Liver (tissue), 8 donors: ENCODE measurements at regions not wholly inside any gene's neighbourhood (a gene's known extent, or its start where the extent isn't known, plus 50 kb on each side); places are given as distances from the start of the nearest gene placed in this dataset.

Experiments
- DNase-seq: peaks from one replicate; pipeline ENCODE4 v3.0.0-alpha.2; 2017; ENCODE audit warnings: low spot score
- H3K27ac ChIP-seq, 2 donors: one replicate each; pipeline ENCODE4 v1.7.0; 2013; ENCODE audit warnings: inconsistent platforms in 2 of 2, low read length in 2 of 2, control low read depth in 1 of 2, low read depth in 1 of 2, mild to moderate bottlenecking in 1 of 2
- H3K27me3 ChIP-seq, 4 donors: one replicate each; pipeline versions ENCODE4 v1.6.1 to v1.7.0; 2013; ENCODE audit warnings: low read length in 3 of 4, inconsistent platforms in 1 of 4, mild to moderate bottlenecking in 1 of 4, moderate library complexity in 1 of 4; ENCODE audit not compliant: control insufficient read depth in 4 of 4, insufficient read depth in 4 of 4
- H3K36me3 ChIP-seq, 4 donors: one replicate each; pipeline versions ENCODE4 v1.6.1 to v1.7.0; 2013; ENCODE audit warnings: low read length in 3 of 4, mild to moderate bottlenecking in 3 of 4, low read depth in 1 of 4, moderate library complexity in 1 of 4; ENCODE audit not compliant: control insufficient read depth in 4 of 4, insufficient read depth in 3 of 4
- H3K4me1 ChIP-seq, 4 donors: one replicate each; pipeline versions ENCODE4 v1.6.1 to v1.7.0; 2013; ENCODE audit warnings: low read length in 3 of 4, mild to moderate bottlenecking in 3 of 4, moderate library complexity in 1 of 4; ENCODE audit not compliant: control insufficient read depth in 4 of 4, insufficient read depth in 4 of 4
- H3K4me3 ChIP-seq, 3 donors: one replicate each; pipeline versions ENCODE4 v1.6.1 to v1.7.0; 2013; ENCODE audit warnings: low read length in 3 of 3, control low read depth in 1 of 3, low read depth in 1 of 3, mild to moderate bottlenecking in 1 of 3
- H3K9ac ChIP-seq, 2 donors: one replicate each; pipeline ENCODE4 v1.7.0; 2013; ENCODE audit warnings: low read length in 2 of 2, mild to moderate bottlenecking in 2 of 2, moderate library complexity in 2 of 2, control low read depth in 1 of 2, low read depth in 1 of 2
- H3K9me3 ChIP-seq, 4 donors: one replicate each; pipeline versions ENCODE4 v1.6.1 to v1.7.0; 2013; ENCODE audit warnings: low read length in 3 of 4; ENCODE audit not compliant: control insufficient read depth in 4 of 4
- EGR1 ChIP-seq, 2 donors: IDR thresholded peaks; 2 replicates each; pipeline ENCODE4 v1.6.1; 2016 to 2018; ENCODE audit warnings: antibody characterized with exemption in 2 of 2, low read depth in 2 of 2
- FOXA1 ChIP-seq: IDR thresholded peaks from 2 replicates; pipeline ENCODE4 v1.6.1; 2016; ENCODE audit warnings: antibody characterized with exemption
- FOXA2 ChIP-seq: IDR thresholded peaks from 2 replicates; pipeline ENCODE4 v1.6.1; 2016; ENCODE audit warnings: antibody characterized with exemption
- GABPA ChIP-seq, 2 donors: IDR thresholded peaks in 1 of 2; conservative IDR thresholded peaks in 1 of 2; 2 replicates each; pipeline ENCODE4 v1.6.1; 2016; ENCODE audit warnings: antibody characterized with exemption in 2 of 2, mild to moderate bottlenecking in 1 of 2, moderate library complexity in 1 of 2
- HNF4A ChIP-seq, 2 donors: conservative IDR thresholded peaks; 2 replicates each; pipeline ENCODE4 v1.6.1; 2016; ENCODE audit warnings: antibody characterized with exemption in 2 of 2, mild to moderate bottlenecking in 2 of 2
- HNF4G ChIP-seq: IDR thresholded peaks from 2 replicates; pipeline ENCODE4 v1.6.1; 2016; ENCODE audit warnings: antibody characterized with exemption
- RAD21 ChIP-seq, 2 donors: IDR thresholded peaks; 2 replicates each; pipeline ENCODE4 v1.6.1; 2016; ENCODE audit warnings: antibody characterized with exemption in 2 of 2, mild to moderate bottlenecking in 2 of 2
- RXRA ChIP-seq, 2 donors: IDR thresholded peaks; 2 replicates each; pipeline ENCODE4 v1.6.1; 2017 to 2018; ENCODE audit warnings: antibody characterized with exemption in 2 of 2, mild to moderate bottlenecking in 1 of 2
- SP1 ChIP-seq: IDR thresholded peaks from 2 replicates; pipeline ENCODE4 v1.6.1; 2018; ENCODE audit warnings: antibody characterized with exemption, mild to moderate bottlenecking
- TAF1 ChIP-seq: conservative IDR thresholded peaks from 2 replicates; pipeline ENCODE4 v1.6.1; 2016; ENCODE audit warnings: antibody characterized with exemption, mild to moderate bottlenecking
- YY1 ChIP-seq: IDR thresholded peaks from 2 replicates; pipeline ENCODE4 v1.6.1; 2016; ENCODE audit warnings: antibody characterized with exemption, mild to moderate bottlenecking
- WGBS: extraction: QIAGEN DNeasy Blood & Tissue Kit; methylation state at CpG from one replicate; pipeline ENCODE4 v1.1.7; 2013; 5-methylcytosine and 5-hydroxymethylcytosine counted together
- TF ChIP-seq, protein P1 (sequence below): IDR thresholded peaks from 2 replicates; pipeline ENCODE4 v1.6.1; 2016; ENCODE audit warnings: antibody characterized with exemption
- TF ChIP-seq, protein P2 (sequence below): IDR thresholded peaks from 2 replicates; pipeline ENCODE4 v1.6.1; 2016; ENCODE audit warnings: antibody characterized with exemption
- TF ChIP-seq, protein P3 (sequence below): IDR thresholded peaks from 2 replicates; pipeline ENCODE4 v1.6.1; 2016; ENCODE audit warnings: antibody characterized with exemption, mild to moderate bottlenecking
- TF ChIP-seq, protein P4 (sequence below): fragments of 150-350 bp; IDR thresholded peaks from 2 replicates; pipeline ENCODE4 v1.5.1; 2017; ENCODE audit warnings: improper control_type of control experiment, low read depth, low read length; ENCODE audit not compliant: missing input control
- TF ChIP-seq, protein P5 (sequence below): IDR thresholded peaks from 2 replicates; pipeline ENCODE4 v1.6.1; 2016; ENCODE audit warnings: antibody characterized with exemption
- donor health status: healthy.
- donor health status: healthy.
- donor health status: healthy.
- donor health status: healthy.
- donor health status: healthy.

DNA sequence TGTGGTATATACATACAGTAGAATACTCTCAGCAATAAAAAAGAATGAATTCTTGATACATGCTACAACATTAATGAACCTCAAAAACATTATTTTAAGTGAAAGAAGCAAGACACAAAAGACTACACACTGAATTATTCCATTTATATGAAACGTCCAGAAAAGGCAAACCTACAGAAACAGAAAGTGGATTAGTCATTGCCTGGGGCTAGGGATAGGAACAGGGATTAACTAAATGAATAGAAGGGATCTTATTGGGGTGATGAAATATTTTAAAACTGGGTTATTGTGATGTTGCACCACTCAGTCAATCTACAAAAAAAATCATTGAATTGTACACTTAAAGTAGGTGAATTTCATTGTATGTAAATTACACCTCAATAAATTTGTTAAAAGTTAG is 326.7 kb downstream of the PIK3R1 start:
- DNase-seq, result no peak
- Histone ChIP-seq H3K4me1 (no peaks in the 10 kb centered on the region), H3K9ac (no peak overlapping the region), H3K4me3 (no peak overlapping the region), H3K36me3 (no peaks in the 10 kb centered on the region), H3K9me3 (no peaks in the 10 kb centered on the region), H3K27ac (no peak overlapping the region), H3K27me3 (no peaks in the 10 kb centered on the region)
- TF ChIP-seq RXRA (IDR thresholded peaks at IDR 0.05) (no peak), RAD21 (IDR thresholded peaks at IDR 0.05) (no peak), HNF4G (no peak), FOXA2 (no peak), TAF1 (no peak), FOXA1 (no peak), GABPA (IDR thresholded peaks at IDR 0.05 in 1 of 2, conservative IDR thresholded peaks at IDR 0.05 in 1 of 2) (no peak), EGR1 (IDR thresholded peaks at IDR 0.05; ENCODE audit: low read depth in 2 of 2) (no peak), HNF4A (conservative IDR thresholded peaks at IDR 0.05) (no peak), YY1 (no peak), SP1 (no peak)
- TF ChIP-seq, protein P1, sequence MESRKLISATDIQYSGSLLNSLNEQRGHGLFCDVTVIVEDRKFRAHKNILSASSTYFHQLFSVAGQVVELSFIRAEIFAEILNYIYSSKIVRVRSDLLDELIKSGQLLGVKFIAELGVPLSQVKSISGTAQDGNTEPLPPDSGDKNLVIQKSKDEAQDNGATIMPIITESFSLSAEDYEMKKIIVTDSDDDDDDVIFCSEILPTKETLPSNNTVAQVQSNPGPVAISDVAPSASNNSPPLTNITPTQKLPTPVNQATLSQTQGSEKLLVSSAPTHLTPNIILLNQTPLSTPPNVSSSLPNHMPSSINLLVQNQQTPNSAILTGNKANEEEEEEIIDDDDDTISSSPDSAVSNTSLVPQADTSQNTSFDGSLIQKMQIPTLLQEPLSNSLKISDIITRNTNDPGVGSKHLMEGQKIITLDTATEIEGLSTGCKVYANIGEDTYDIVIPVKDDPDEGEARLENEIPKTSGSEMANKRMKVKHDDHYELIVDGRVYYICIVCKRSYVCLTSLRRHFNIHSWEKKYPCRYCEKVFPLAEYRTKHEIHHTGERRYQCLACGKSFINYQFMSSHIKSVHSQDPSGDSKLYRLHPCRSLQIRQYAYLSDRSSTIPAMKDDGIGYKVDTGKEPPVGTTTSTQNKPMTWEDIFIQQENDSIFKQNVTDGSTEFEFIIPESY, result no peak
- TF ChIP-seq, protein P2, sequence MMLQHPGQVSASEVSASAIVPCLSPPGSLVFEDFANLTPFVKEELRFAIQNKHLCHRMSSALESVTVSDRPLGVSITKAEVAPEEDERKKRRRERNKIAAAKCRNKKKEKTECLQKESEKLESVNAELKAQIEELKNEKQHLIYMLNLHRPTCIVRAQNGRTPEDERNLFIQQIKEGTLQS, result no peak
- TF ChIP-seq, protein P3, sequence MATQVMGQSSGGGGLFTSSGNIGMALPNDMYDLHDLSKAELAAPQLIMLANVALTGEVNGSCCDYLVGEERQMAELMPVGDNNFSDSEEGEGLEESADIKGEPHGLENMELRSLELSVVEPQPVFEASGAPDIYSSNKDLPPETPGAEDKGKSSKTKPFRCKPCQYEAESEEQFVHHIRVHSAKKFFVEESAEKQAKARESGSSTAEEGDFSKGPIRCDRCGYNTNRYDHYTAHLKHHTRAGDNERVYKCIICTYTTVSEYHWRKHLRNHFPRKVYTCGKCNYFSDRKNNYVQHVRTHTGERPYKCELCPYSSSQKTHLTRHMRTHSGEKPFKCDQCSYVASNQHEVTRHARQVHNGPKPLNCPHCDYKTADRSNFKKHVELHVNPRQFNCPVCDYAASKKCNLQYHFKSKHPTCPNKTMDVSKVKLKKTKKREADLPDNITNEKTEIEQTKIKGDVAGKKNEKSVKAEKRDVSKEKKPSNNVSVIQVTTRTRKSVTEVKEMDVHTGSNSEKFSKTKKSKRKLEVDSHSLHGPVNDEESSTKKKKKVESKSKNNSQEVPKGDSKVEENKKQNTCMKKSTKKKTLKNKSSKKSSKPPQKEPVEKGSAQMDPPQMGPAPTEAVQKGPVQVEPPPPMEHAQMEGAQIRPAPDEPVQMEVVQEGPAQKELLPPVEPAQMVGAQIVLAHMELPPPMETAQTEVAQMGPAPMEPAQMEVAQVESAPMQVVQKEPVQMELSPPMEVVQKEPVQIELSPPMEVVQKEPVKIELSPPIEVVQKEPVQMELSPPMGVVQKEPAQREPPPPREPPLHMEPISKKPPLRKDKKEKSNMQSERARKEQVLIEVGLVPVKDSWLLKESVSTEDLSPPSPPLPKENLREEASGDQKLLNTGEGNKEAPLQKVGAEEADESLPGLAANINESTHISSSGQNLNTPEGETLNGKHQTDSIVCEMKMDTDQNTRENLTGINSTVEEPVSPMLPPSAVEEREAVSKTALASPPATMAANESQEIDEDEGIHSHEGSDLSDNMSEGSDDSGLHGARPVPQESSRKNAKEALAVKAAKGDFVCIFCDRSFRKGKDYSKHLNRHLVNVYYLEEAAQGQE, result no peak
- TF ChIP-seq, protein P4, sequence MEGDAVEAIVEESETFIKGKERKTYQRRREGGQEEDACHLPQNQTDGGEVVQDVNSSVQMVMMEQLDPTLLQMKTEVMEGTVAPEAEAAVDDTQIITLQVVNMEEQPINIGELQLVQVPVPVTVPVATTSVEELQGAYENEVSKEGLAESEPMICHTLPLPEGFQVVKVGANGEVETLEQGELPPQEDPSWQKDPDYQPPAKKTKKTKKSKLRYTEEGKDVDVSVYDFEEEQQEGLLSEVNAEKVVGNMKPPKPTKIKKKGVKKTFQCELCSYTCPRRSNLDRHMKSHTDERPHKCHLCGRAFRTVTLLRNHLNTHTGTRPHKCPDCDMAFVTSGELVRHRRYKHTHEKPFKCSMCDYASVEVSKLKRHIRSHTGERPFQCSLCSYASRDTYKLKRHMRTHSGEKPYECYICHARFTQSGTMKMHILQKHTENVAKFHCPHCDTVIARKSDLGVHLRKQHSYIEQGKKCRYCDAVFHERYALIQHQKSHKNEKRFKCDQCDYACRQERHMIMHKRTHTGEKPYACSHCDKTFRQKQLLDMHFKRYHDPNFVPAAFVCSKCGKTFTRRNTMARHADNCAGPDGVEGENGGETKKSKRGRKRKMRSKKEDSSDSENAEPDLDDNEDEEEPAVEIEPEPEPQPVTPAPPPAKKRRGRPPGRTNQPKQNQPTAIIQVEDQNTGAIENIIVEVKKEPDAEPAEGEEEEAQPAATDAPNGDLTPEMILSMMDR, result no peak
- TF ChIP-seq, protein P5, sequence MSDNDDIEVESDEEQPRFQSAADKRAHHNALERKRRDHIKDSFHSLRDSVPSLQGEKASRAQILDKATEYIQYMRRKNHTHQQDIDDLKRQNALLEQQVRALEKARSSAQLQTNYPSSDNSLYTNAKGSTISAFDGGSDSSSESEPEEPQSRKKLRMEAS, result no peak
- WGBS, result 66% methylated on average over 1 of the region's 1 CpG

DNA sequence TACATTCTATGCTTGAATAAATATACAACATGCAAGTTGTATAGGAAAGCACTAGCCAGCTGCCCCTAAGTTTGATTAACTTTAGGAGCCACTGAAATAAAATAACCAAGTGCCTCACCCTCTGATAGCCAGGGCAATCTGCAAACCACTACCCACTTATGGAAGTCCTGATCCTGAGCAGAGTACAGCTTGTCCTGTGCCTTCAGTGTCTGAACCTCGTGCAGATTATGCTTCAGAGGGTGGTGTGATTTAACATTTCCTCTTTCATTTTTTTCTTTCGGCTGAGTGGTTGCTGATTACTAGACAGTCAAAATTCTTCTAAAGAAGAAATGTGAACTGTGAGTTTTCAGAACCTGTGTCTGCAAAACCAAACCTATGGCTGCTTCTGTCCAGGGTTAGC is 327.7 kb downstream of the PIK3R1 start:
- TF ChIP-seq HNF4A (conservative IDR thresholded peaks at IDR 0.05), result no peak
- 55% methylated on average over 2 of the region's 2 CpGs for WGBS
- H3K4me3 ChIP-seq, result no peak overlapping the region
- no peak overlapping the region for H3K9ac ChIP-seq
- no peaks in the 10 kb centered on the region for H3K9me3 ChIP-seq
- H3K27ac ChIP-seq, result no peak overlapping the region
- no peaks in the 10 kb centered on the region for H3K27me3 ChIP-seq
- no peaks in the 10 kb centered on the region for H3K36me3 ChIP-seq
- no peaks in the 10 kb centered on the region for H3K4me1 ChIP-seq
- no peak for DNase-seq
